ENCODE measurements at regions not wholly inside any gene's neighbourhood (a gene's known extent, or its start where the extent isn't known, plus 50 kb on each side); places are given as distances from the start of the nearest gene placed in this dataset.

DNA sequence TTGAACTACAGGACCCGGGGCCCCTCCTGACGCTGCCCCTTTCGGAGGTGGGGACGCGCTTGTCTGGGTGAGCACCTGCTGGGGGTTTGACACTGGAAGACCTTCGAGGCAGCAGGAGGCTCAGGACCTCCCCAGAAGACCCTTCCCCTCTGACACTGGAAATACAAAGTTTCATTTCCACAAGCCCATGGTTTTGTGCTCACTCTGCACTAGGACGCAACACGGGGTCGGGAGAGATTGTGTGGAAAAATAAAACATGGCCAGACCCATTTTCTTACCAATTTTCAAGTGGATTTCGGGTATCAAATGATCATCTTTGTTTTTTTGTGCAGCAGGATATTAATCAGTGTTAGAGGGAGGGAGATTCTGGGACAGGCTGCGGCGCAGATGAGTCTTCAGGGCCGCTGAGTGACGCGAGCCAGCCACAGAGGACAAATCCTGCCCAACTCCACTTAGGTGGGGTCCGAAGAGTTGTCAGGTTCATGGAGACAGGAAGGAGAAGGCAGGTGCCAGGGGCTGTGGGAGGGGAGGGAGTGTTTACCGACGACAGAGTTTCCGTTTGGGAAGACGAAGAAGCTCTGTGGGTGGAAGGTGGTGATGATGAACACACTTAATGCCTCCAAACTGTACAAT lies 160.0 kb upstream of the AFDN start:
- TF ChIP-seq POLR2AphosphoS5 (IDR thresholded peaks at IDR 0.05; ENCODE audit: insufficient read depth, low read depth, low read length) = no peak
- TF ChIP-seq CTCF (IDR thresholded peaks at IDR 0.05; ENCODE audit: extremely low read depth in 1 of 2, insufficient read depth in 1 of 2, low read depth in 1 of 2, low read length in 2 of 2) = no peak
- no peak for TF ChIP-seq EZH2 (IDR thresholded peaks at IDR 0.05; ENCODE audit: borderline replicate concordance, low read depth, low read length, severe bottlenecking)
- no peak for TF ChIP-seq POLR2A (IDR thresholded peaks at IDR 0.05; ENCODE audit: low read depth, low read length)
- no peak for TF ChIP-seq JUN (IDR thresholded peaks at IDR 0.05; ENCODE audit: borderline replicate concordance, insufficient read depth, insufficient read length, low read depth)

Measured in endothelial cell of umbilical vein (primary cell).